Panc1 (cell line): ENCODE measurements at regions not wholly inside any gene's neighbourhood (a gene's known extent, or its start where the extent isn't known, plus 50 kb on each side); places are given as distances from the start of the nearest gene placed in this dataset.

Source experiments
- ATAC-seq: fragments of 200-7000 bp; cut with Tn5 transposase; 2 replicates; pipeline ENCODE4 v1.9.1; 2020; ENCODE audit warnings: mild to moderate bottlenecking, moderate library complexity
- BruUV-seq: library from RNA; stranded (reverse); fragments of 400-500 nt; replicated peaks from 2 replicates; lab custom pipeline; 2021; lab: Mats Ljungman, UMichigan
- CTCF ChIA-PET: fragments of 300-600 bp; sonication (Branson Sonifier 250); formaldehyde crosslinking; loops from one replicate; lab custom pipeline; 2022; ENCODE audit warnings: antibody characterized with exemption; lab: Charles Lee
- POLR2A ChIA-PET: fragments of 300-600 bp; sonication (Branson Sonifier 250); formaldehyde crosslinking; loops from one replicate; lab custom pipeline; 2022; ENCODE audit warnings: antibody characterized with exemption; lab: Charles Lee
- DNase-seq: peaks from one replicate; pipeline ENCODE4 v3.0.0-alpha.2; 2010; ENCODE audit warnings: low read depth, low spot score
- H3K27ac ChIP-seq: 2 replicates; pipeline ENCODE4 v1.5.1; 2011; ENCODE audit warnings: mild to moderate bottlenecking, low read length, inconsistent platforms
- H3K27me3 ChIP-seq: fragments of 200-500 bp; sonication (Bioruptor generic); 2 replicates; pipeline ENCODE4 v1.6.0; 2014; ENCODE audit warnings: low read length, inconsistent platforms; ENCODE audit not compliant: control insufficient read depth, insufficient read depth
- H3K36me3 ChIP-seq: fragments of 200-500 bp; sonication (Bioruptor generic); 2 replicates; pipeline ENCODE4 v1.5.1; 2014; ENCODE audit warnings: inconsistent platforms, mild to moderate bottlenecking, low read length, moderate library complexity; ENCODE audit not compliant: control insufficient read depth, insufficient read depth
- H3K4me1 ChIP-seq: 2 replicates; pipeline ENCODE4 v1.5.1; 2011; ENCODE audit warnings: inconsistent platforms, mild to moderate bottlenecking, low read length, moderate library complexity; ENCODE audit not compliant: control insufficient read depth, insufficient read depth
- H3K4me3 ChIP-seq, 2 experiments: 2 replicates each; pipeline ENCODE4 v1.5.1; 2011 to 2012; ENCODE audit warnings: low read depth in 2 of 2, low read length in 2 of 2, mild to moderate bottlenecking in 2 of 2, inconsistent platforms in 1 of 2, moderate library complexity in 1 of 2
- H3K9me3 ChIP-seq: fragments of 200-500 bp; sonication (Bioruptor generic); 2 replicates; pipeline ENCODE4 v1.5.1; 2014; ENCODE audit warnings: low read depth, mild to moderate bottlenecking, inconsistent platforms, low read length, moderate library complexity; ENCODE audit not compliant: control insufficient read depth, insufficient read depth
- CTCF ChIP-seq: fragments of 450-650 bp; IDR thresholded peaks from 2 replicates; pipeline ENCODE4 v1.5.1; 2017; ENCODE audit warnings: mild to moderate bottlenecking
- POLR2AphosphoS5 ChIP-seq: IDR thresholded peaks from 2 replicates; pipeline ENCODE4 v1.6.1; 2012; ENCODE audit warnings: mild to moderate bottlenecking, low read depth, low read length, moderate library complexity
- REST ChIP-seq, 2 experiments: IDR thresholded peaks; 2 replicates each; pipeline ENCODE4 v1.6.1; 2011 to 2012; ENCODE audit warnings: low read depth in 2 of 2, control low read depth in 1 of 2, low read length in 1 of 2, mild to moderate bottlenecking in 1 of 2, moderate library complexity in 1 of 2; ENCODE audit not compliant: insufficient read depth in 1 of 2
- SIN3A ChIP-seq: IDR thresholded peaks from 2 replicates; pipeline ENCODE4 v1.6.1; 2012; ENCODE audit warnings: low read depth, mild to moderate bottlenecking, low read length, moderate library complexity, borderline replicate concordance; ENCODE audit not compliant: insufficient read depth
- TCF7L2 ChIP-seq: IDR thresholded peaks from 2 replicates; pipeline ENCODE4 v1.6.1; 2011; ENCODE audit warnings: mild to moderate bottlenecking, low read depth, low read length, inconsistent platforms
- in situ Hi-C: cut with HindIII; loops from 2 replicates; pipeline ENCODE4 v1.10.0; 2016; ENCODE audit warnings: low sequenced_read_pairs, low pct_unique_long_range_greater_than_20kb
- intact Hi-C: fragments of 100-400 bp; cut with micrococcal nuclease; formaldehyde crosslinking; loops from one replicate; pipeline ENCODE4 v1.10.0; 2022; ENCODE audit not compliant: unreplicated experiment

- Histone ChIP-seq H3K27me3 (no peaks in the 10 kb centered on the region), H3K4me1 (no peaks in the 10 kb centered on the region), H3K27ac (no peak overlapping the region), H3K9me3 (no peaks in the 10 kb centered on the region), H3K4me3 (no peak overlapping the region), H3K36me3 (no peaks in the 10 kb centered on the region)
- TF ChIP-seq TCF7L2 (no peak), CTCF (no peak), POLR2AphosphoS5 (no peak), REST (IDR thresholded peaks at IDR 0.05; ENCODE audit: insufficient read depth in 1 of 2, low read depth in 2 of 2, low read length in 1 of 2) (no peak), SIN3A (no peak)
- POLR2A ChIA-PET = no interaction called here
- no TSS peak for BruUV-seq
- in situ Hi-C loops (no loop called here), intact Hi-C loops (no loop called here)
- DNase-seq (no peak), ATAC-seq (no peak)
- CTCF ChIA-PET = no interaction called here
These were observed 58.4 kb downstream of the HMHB1 start for GRCh38 chr5:143870362-143870761.

- CTCF ChIA-PET = no interaction called here
- Histone ChIP-seq H3K36me3 (no peaks in the 10 kb centered on the region), H3K27ac (no peak overlapping the region), H3K9me3 (no peaks in the 10 kb centered on the region), H3K4me3 (no peak overlapping the region), H3K4me1 (no peaks in the 10 kb centered on the region), H3K27me3 (no peaks in the 10 kb centered on the region)
- TF ChIP-seq SIN3A = no peak
- no peak for TF ChIP-seq REST (IDR thresholded peaks at IDR 0.05; ENCODE audit: insufficient read depth in 1 of 2, low read depth in 2 of 2, low read length in 1 of 2)
- TF ChIP-seq TCF7L2 = no peak
- no peak for TF ChIP-seq CTCF
- intact Hi-C loops = no loop called here
- ATAC-seq = no peak
- in situ Hi-C loops = no loop called here
- DNase-seq = no peak
- POLR2A ChIA-PET = no interaction called here
- BruUV-seq = no TSS peak
These were observed 59.1 kb downstream of the HMHB1 start for GRCh38 chr5:143870871-143871632.
